GM12878 (cell line): ENCODE measurements at regions not wholly inside any gene's neighbourhood (a gene's known extent, or its start where the extent isn't known, plus 50 kb on each side); places are given as distances from the start of the nearest gene placed in this dataset.
A peak's percentile ranks its signal among the peaks of the same experiment; 100 is the strongest.

ENCODE experiments used
- ATAC-seq: fragments of 200-7000 bp; cut with Tn5 transposase; 3 replicates; pipeline ENCODE4 v1.9.1; 2020; ENCODE audit warnings: mild to moderate bottlenecking, moderate library complexity
- BruUV-seq: library from RNA; stranded (reverse); fragments of 400-500 nt; replicated peaks from 2 replicates; lab custom pipeline; 2021; lab: Mats Ljungman, UMichigan
- CTCF ChIA-PET: fragments of 300-600 bp; sonication (Branson Sonifier 250); formaldehyde crosslinking; extraction: SDS; loops from one replicate; lab custom pipeline; 2021; ENCODE audit warnings: inconsistent platforms; lab: Yijun Ruan, JAX
- POLR2A ChIA-PET: fragments of 350-600 bp; formaldehyde crosslinking; extraction: SDS; loops from one replicate; lab custom pipeline; 2021; ENCODE audit warnings: inconsistent platforms; lab: Charles Lee
- RAD21 ChIA-PET: fragments of 300-600 bp; sonication (Branson Sonifier 250); formaldehyde crosslinking; loops from one replicate; lab custom pipeline; 2023; ENCODE audit warnings: antibody characterized with exemption; ENCODE audit not compliant: unreplicated experiment; lab: Charles Lee
- SMC1A ChIA-PET: fragments of 300-600 bp; sonication (Branson Sonifier 250); formaldehyde crosslinking; loops from one replicate; lab custom pipeline; 2023; ENCODE audit not compliant: unreplicated experiment, uncharacterized antibody; lab: Charles Lee
- DNase-seq: peaks from one replicate; pipeline ENCODE4 v3.0.0-alpha.2; 2011; ENCODE audit warnings: low read depth, low spot score
- FAIRE-seq: peaks from 3 replicates; lab custom pipeline; 2011; peaks lifted over from hg19 to GRCh38; lab: Jason Lieb, UNC
- H2AFZ ChIP-seq: 2 replicates; pipeline ENCODE4 v1.6.0; 2011; ENCODE audit warnings: low read depth, low read length, control low read depth; ENCODE audit not compliant: control insufficient read depth
- H3K27ac ChIP-seq: 2 replicates; pipeline ENCODE4 v1.5.1; 2011; ENCODE audit warnings: control low read depth; ENCODE audit not compliant: control insufficient read depth, insufficient read depth
- H3K27me3 ChIP-seq, 2 experiments: replicated peaks in 1 of 2; 2 replicates each; pipeline versions ENCODE4 v1.6.0 to v1.6.1; 2011; ENCODE audit warnings: low read length in 1 of 2; ENCODE audit not compliant: control insufficient read depth in 2 of 2, insufficient read depth in 2 of 2
- H3K36me3 ChIP-seq, 2 experiments: 2 replicates each; pipeline ENCODE4 v1.5.1; 2011; ENCODE audit warnings: low read length in 1 of 2; ENCODE audit not compliant: control insufficient read depth in 2 of 2, insufficient read depth in 2 of 2
- H3K4me1 ChIP-seq: 2 replicates; pipeline ENCODE4 v1.6.1; 2011; ENCODE audit warnings: mild to moderate bottlenecking, low read length, moderate library complexity, mixed read lengths; ENCODE audit not compliant: control insufficient read depth, insufficient read depth
- H3K4me2 ChIP-seq: 2 replicates; pipeline ENCODE4 v1.6.0; 2011; ENCODE audit warnings: control low read depth; ENCODE audit not compliant: control insufficient read depth, insufficient read depth
- H3K4me3 ChIP-seq: fragments of 200-600 bp; sonication (generic); 2 replicates; pipeline ENCODE4 v1.5.1; 2016
- H3K79me2 ChIP-seq: 2 replicates; pipeline ENCODE4 v1.6.0; 2011; ENCODE audit warnings: low read length; ENCODE audit not compliant: control insufficient read depth, insufficient read depth
- H3K9ac ChIP-seq: 2 replicates; pipeline ENCODE4 v1.8.0; 2011; ENCODE audit warnings: low read length, control low read depth, mixed read lengths; ENCODE audit not compliant: control insufficient read depth, insufficient read depth
- H3K9me3 ChIP-seq: replicated peaks from 3 replicates; pipeline ENCODE4 v1.5.1; 2011; ENCODE audit warnings: mild to moderate bottlenecking, low read length; ENCODE audit not compliant: control insufficient read depth, insufficient read depth
- H4K20me1 ChIP-seq: 2 replicates; pipeline ENCODE4 v1.6.0; 2011; ENCODE audit not compliant: control insufficient read depth, insufficient read depth
- CBFB ChIP-seq: IDR thresholded peaks from 2 replicates; pipeline ENCODE4 v1.6.1; 2016; ENCODE audit warnings: antibody characterized with exemption, low read depth
- CTCF ChIP-seq, 3 experiments: IDR thresholded peaks in 2 of 3; conservative IDR thresholded peaks in 1 of 3; 2 replicates each; pipeline ENCODE4 v1.5.1; 2011; ENCODE audit warnings: low read depth in 3 of 3, low read length in 3 of 3, mild to moderate bottlenecking in 3 of 3, control low read depth in 2 of 3, moderate library complexity in 2 of 3, inconsistent platforms in 1 of 3, mixed read lengths in 1 of 3; ENCODE audit not compliant: control insufficient read depth in 2 of 3, insufficient read depth in 1 of 3; ENCODE audit errors: extremely low read depth in 1 of 3
- E2F8 ChIP-seq: fragments of 450-650 bp; IDR thresholded peaks from 2 replicates; pipeline ENCODE4 v1.6.1; 2018; ENCODE audit warnings: mild to moderate bottlenecking, low read depth, moderate library complexity; ENCODE audit not compliant: partially characterized antibody
- HDAC2 ChIP-seq: fragments of 200-600 bp; sonication (generic); IDR thresholded peaks from 2 replicates; pipeline ENCODE4 v1.6.1; 2017
- HDAC6 ChIP-seq: fragments of 200-600 bp; sonication (generic); IDR thresholded peaks from one replicate; pipeline ENCODE4 v1.8.0; 2017; ENCODE audit warnings: antibody characterized with exemption; ENCODE audit not compliant: unreplicated experiment
- MTA3 ChIP-seq: IDR thresholded peaks from 2 replicates; pipeline ENCODE4 v1.6.1; 2012; ENCODE audit warnings: low read length, inconsistent platforms, borderline replicate concordance
- NFXL1 ChIP-seq: fragments of 450-650 bp; IDR thresholded peaks from 2 replicates; pipeline ENCODE4 v1.6.1; 2017; ENCODE audit warnings: antibody characterized with exemption, mild to moderate bottlenecking, borderline replicate concordance
- RAD51 ChIP-seq: fragments of 450-650 bp; IDR thresholded peaks from 2 replicates; pipeline ENCODE4 v1.6.1; 2016; ENCODE audit warnings: moderate library complexity, mild to moderate bottlenecking, inconsistent platforms
- SMAD1 ChIP-seq: fragments of 450-650 bp; IDR thresholded peaks from 2 replicates; pipeline ENCODE4 v1.6.1; 2018; ENCODE audit warnings: mild to moderate bottlenecking, low read depth; ENCODE audit not compliant: partially characterized antibody
- TAF1 ChIP-seq: IDR thresholded peaks from 2 replicates; pipeline ENCODE4 v1.6.1; 2011; ENCODE audit warnings: mild to moderate bottlenecking, low read depth, low read length, borderline replicate concordance
- ZBTB4 ChIP-seq: fragments of 450-650 bp; formaldehyde crosslinking; IDR thresholded peaks from 2 replicates; pipeline ENCODE4 v1.4.0; 2022; ENCODE audit warnings: mild to moderate bottlenecking, moderate library complexity
- ZNF24 ChIP-seq: fragments of 450-650 bp; IDR thresholded peaks from 2 replicates; pipeline ENCODE4 v1.6.1; 2017; ENCODE audit warnings: antibody characterized with exemption, mild to moderate bottlenecking
- WGBS: methylation state at CpG from one replicate; pipeline ENCODE4 v1.1.6; 2016; ENCODE audit warnings: low lambda C conversion rate; ENCODE audit not compliant: insufficient replicate concordance, insufficient coverage; ENCODE audit errors: missing lambda C conversion rate; 5-methylcytosine and 5-hydroxymethylcytosine counted together
- in situ Hi-C: fragments of 300-500 bp; cut with MboI; formaldehyde crosslinking; loops from 9 replicates; pipeline ENCODE4 v1.14.3; 2018; ENCODE audit warnings: mixed read lengths
- intact Hi-C: fragments of 100-400 bp; cut with micrococcal nuclease; formaldehyde crosslinking; loops from one replicate; pipeline ENCODE4 v1.14.2; 2022; ENCODE audit not compliant: unreplicated experiment
- TF ChIP-seq, protein P1 (sequence below): IDR thresholded peaks from 2 replicates; pipeline ENCODE4 v1.6.1; 2011; ENCODE audit warnings: borderline replicate concordance, low read depth, mild to moderate bottlenecking, moderate library complexity, low read length; ENCODE audit not compliant: insufficient read depth, poor library complexity, severe bottlenecking

DNA sequence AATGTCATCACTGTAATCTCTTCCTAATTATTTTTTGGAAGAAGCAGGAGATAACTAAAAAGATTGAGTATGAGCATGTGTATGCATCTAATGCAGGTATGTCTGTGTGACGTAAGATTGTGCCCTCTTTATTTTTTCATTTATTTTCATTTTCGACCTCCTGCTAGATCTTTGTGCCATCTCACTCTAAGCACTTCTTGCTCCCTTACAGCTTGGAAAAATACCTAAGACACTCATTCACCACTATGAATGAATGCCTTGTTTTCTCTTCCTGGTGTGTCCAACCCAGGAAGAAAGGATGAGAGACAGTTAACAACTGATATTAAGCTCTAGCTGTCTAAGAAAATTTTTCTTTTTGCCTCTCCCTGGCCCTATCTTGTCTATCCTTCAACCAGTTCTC lies 76.8 kb upstream of the CISTR start:
- in situ Hi-C loops (no loop called here), intact Hi-C loops (no loop called here)
- no peaks in the 10 kb centered on the region for H4K20me1 ChIP-seq
- FAIRE-seq (no peak), ATAC-seq (peak; percentile 63), DNase-seq (no peak)
- H3K4me2 ChIP-seq = no peak overlapping the region
- H3K36me3 ChIP-seq = no peaks in the 10 kb centered on the region
- no TSS peak for BruUV-seq
- 32% methylated on average over 2 of the region's 2 CpGs for WGBS
- H3K4me3 ChIP-seq = no peak overlapping the region
- H3K27me3 ChIP-seq = peaks cover 0 to under 1% of the 10 kb centered on the region in 2 experiments
- no peaks in the 10 kb centered on the region for H3K4me1 ChIP-seq
- no peaks in the 10 kb centered on the region; the same call in 2 of the 3 replicates for H3K9me3 ChIP-seq
- H3K79me2 ChIP-seq = no peaks in the 10 kb centered on the region
- H2AFZ ChIP-seq = no peak overlapping the region; the same call in 1 of the 2 replicates
- H3K27ac ChIP-seq = no peak overlapping the region
- SMC1A ChIA-PET = no interaction called here
- no peak overlapping the region for H3K9ac ChIP-seq
- RAD21 ChIA-PET = no interaction called here
- no peak for TF ChIP-seq SMAD1
- TF ChIP-seq, protein P1, sequence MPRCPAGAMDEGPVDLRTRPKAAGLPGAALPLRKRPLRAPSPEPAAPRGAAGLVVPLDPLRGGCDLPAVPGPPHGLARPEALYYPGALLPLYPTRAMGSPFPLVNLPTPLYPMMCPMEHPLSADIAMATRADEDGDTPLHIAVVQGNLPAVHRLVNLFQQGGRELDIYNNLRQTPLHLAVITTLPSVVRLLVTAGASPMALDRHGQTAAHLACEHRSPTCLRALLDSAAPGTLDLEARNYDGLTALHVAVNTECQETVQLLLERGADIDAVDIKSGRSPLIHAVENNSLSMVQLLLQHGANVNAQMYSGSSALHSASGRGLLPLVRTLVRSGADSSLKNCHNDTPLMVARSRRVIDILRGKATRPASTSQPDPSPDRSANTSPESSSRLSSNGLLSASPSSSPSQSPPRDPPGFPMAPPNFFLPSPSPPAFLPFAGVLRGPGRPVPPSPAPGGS = no peak
- no peak for TF ChIP-seq RAD51
- TF ChIP-seq CTCF (IDR thresholded peaks at IDR 0.05 in 2 of 3, conservative IDR thresholded peaks at IDR 0.05 in 1 of 3; ENCODE audit: control insufficient read depth in 2 of 3, extremely low read depth in 1 of 3, insufficient read depth in 1 of 3, low read depth in 3 of 3, low read length in 3 of 3) = no peak
- no peak for TF ChIP-seq MTA3
- TF ChIP-seq ZBTB4 (CRISPR knock-in tag) = no peak
- TF ChIP-seq NFXL1 = no peak
- TF ChIP-seq HDAC2 = no peak
- TF ChIP-seq HDAC6 = no peak
- no peak for TF ChIP-seq CBFB
- TF ChIP-seq TAF1 = no peak
- no peak for TF ChIP-seq E2F8
- no peak for TF ChIP-seq ZNF24
- POLR2A ChIA-PET = no interaction called here
- CTCF ChIA-PET = interaction anchor here (0.9 kb wide), 1 partner anchor 13 kb away, joined by 3 read pairs; no protein-coding TSS in a partner anchor
